ENCODE measurements at regions not wholly inside any gene's neighbourhood (a gene's known extent, or its start where the extent isn't known, plus 50 kb on each side); places are given as distances from the start of the nearest gene placed in this dataset.
"Not testable (repeated sequence)": the region's sequence is repeated elsewhere in the genome, so short reads cannot be mapped to it uniquely, and the experiment has no call there.

DNA sequence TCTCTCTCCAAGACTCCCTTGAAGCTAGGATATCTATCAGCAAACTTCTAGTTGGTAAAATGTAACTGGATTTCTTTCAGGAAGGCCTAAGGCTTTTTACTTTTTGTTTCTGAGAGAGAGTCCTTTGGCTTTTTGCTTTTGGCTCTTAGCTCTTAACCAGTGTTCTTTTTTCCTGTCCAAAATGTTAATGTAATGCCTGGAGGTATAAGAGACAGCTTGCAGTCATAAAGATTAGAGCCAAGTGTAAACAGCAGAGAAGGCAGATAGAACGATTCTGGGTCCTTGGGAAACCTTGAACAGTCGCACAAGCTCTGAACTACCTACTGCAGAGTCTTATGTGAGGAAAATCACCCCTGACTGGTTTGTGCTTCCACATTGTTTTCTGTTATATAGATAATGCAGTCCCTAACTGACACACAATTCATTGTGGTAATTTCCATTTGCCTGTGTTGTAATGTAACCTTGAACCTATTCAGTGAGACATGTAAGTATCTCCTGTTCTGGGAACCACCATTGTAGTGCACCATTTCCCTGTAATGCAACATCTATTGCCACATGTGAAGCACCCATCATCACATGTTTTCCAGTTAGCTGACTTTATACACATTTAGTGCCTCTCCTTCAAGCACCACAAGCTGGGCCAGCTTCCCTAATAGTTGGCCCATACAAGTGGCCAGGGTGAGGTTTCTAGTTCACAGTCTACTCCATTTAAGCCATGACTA is 1311.9 kb downstream of the ROBO1 start:
- no peak for DNase-seq

- DNase-seq, result no peak
Measured at GRCh38 chr3:78459796-78460195, 1308.0 kb downstream of the ROBO1 start.

- DNase-seq, result no peak
Measured at GRCh38 chr3:78462021-78462420, 1305.8 kb downstream of the ROBO1 start.

DNA sequence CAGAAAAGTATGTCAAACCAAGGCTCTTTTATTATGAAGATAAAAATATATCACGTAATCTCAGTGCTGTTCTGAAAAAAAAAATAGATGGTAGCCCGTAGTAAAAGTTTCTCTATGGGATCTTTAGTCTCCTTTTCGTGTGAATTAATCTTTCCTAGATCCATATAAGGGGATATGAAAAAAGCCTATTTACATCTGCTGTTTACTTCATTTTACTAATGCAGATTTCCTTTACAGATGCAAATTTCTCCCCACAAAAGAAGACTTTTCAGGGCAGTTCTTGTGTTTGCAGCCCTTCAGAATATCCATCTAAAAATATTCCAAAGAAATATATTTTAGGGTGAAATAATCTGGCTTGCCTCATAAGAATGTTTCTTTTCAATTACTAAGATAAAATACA is 1291.7 kb downstream of the ROBO1 start:
- DNase-seq, result no peak

DNA sequence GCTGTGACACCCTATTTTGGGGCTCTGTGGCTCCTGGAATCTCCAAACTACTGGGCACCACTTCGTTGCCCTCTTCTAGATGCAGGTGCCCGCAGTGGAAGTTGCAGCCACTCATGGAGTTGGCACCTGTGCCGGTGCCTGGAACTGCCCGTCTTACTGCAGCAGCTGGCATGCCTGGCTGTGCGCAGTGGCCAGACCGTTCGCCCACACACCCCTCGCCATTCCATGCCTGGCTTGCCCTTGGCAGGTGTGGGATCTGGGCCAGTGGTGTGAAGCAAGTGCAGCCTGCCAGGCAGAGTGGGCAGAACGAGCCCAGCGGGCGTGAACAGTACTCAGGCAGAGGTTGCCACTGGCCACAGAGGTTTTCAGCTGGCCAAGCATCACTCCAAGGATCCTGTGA is 1286.7 kb downstream of the ROBO1 start:
- DNase-seq, result no peak

DNA sequence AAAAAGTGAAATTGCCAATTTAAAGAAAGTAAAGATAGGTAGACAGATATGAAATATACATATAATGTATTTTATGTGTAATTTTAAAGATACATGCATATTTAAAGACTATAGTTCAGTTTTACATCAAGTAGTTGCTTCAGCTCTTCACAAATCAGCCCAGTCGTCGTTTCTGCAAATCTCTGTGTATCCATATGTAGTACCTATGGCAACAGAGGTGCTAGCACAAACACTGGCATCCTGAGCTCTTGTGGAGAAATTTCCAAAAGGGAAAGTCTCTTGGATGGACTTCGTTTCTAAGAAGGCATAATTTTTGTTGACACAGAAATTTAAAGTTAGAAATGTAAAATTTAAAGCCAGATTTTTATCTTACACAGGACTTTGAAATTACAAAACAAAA is 1284.7 kb downstream of the ROBO1 start:
- no peak for DNase-seq

- no peak for DNase-seq
Measured at GRCh38 chr3:78494851-78495250, 1272.9 kb downstream of the ROBO1 start.

GRCh38 chr3:78495301-78495700 is 1272.5 kb downstream of the ROBO1 start:
- DNase-seq, result no peak

- DNase-seq, result no peak
Measured at GRCh38 chr3:78496501-78496900, 1271.3 kb downstream of the ROBO1 start.

DNA sequence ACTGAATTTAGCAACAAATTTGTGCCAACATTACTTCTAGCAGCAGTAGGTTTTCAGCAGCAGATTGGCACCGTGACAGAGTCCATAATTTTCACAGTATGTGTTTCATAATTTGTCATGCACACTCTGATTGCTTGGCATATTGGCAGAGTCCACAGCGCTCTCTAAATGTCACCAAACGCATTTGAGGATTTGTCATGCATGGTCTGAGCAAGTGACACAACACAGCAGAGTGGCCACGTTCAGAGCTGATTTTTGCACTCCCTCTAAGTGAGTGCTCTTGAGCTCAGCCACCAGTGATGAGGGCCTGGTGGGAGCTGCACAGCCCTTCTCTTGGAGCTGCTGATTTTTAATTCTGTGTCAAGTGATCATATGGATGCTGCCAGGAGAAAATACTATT is 1270.8 kb downstream of the ROBO1 start:
- no peak for DNase-seq

- DNase-seq, result no peak
Measured at GRCh38 chr3:78497767-78498166, 1270.0 kb downstream of the ROBO1 start.

- DNase-seq, result no peak
Measured at GRCh38 chr3:78506061-78506460, 1261.7 kb downstream of the ROBO1 start.

DNA sequence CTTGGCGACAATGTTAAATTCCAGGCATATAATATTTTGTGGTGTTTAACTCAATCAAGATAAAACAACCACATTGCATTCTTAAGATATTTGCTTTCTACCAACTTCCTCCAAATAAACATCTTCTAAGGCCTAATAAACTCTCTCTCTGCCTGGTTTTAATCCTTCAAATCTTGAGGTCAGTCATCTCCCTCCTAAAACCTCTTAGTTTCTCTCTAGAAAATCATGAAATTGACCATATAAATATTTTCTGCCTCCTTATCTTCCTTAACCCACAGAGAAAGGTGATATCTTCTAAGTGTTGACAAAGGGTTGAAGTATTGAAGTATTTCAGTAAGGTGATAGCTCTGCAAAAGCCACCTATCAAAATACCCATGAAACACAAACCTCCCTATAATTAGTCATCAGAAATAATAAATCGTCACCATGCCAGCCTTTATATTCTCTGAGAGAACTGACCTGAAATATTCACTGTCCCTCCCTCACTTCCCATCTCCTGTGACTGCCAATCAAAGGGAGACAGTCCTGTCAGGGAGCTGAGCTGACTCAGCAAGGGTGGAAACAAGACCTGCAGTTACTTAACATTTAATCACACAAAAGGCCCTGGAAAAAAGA is 1261.1 kb downstream of the ROBO1 start:
- DNase-seq, result no peak

DNA sequence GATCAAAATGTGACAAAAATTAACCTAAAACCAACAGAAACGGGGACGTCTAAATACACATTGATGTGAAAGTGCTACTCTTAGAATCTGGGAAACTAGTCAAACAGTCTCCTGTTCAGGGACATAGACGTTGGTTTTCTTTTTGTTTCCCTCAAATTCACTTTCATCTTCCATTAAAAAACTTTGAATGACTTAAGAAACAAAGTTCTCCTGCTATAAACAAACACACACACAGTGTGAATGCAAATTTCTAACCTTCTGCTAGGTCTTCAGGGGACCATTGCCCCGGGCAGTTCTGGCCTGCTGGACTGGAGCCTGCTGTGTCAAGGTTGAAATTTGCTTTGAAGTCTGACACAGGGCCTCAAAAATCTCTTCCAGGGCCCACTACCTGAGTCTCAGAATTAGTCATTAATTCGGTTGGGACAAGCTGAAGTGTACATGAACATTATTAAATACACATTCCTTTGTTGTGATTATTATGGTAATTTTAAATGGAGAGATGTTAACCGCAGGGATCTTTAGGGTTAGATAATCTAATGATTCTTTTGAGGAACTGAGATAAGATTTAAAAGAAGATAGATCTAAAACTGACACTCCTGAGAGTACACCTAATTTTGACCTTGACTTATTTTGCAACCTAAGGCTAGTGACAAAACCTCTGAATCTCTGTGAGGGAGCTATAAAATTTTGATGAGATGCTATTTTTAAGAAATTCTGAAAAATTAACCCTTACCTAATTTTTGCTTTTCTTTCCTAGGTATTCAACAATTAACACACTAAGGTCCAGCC is 1260.4 kb downstream of the ROBO1 start:
- DNase-seq, result no peak

GRCh38 chr3:78511840-78512239 is 1256.0 kb downstream of the ROBO1 start:
- DNase-seq, result no peak

- not testable (repeated sequence) for DNase-seq
Measured at GRCh38 chr3:78512786-78513185, 1255.0 kb downstream of the ROBO1 start.

GRCh38 chr3:78516437-78516836 is 1251.4 kb downstream of the ROBO1 start:
- DNase-seq, result no peak

DNA sequence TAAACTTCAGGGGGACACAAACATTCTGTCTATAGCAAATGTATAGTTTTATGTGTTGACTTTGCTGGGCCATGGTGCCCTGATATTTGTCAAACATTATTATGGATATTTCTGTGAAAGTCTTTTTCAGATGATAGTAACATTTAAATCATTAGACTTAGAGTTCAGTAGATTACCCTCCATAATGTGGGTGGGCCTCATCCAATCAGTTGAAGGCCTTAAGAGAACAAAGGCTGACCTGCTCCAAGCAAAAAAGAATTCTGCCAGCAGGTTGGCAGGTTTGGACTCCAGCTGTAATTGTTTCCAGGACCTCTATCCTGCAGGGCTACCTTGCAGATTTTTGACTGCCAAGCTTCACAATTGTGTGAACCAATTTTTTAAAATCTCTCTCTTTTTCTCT is 1250.9 kb downstream of the ROBO1 start:
- no peak for DNase-seq

- no peak for DNase-seq
Measured at GRCh38 chr3:78517965-78518364, 1249.8 kb downstream of the ROBO1 start.

- DNase-seq, result no peak
Measured at GRCh38 chr3:78519281-78519680, 1248.5 kb downstream of the ROBO1 start.

GRCh38 chr3:78529601-78530000 is 1238.2 kb downstream of the ROBO1 start:
- no peak for DNase-seq

- no peak for DNase-seq
Measured at GRCh38 chr3:78540485-78540884, 1227.3 kb downstream of the ROBO1 start.

DNA sequence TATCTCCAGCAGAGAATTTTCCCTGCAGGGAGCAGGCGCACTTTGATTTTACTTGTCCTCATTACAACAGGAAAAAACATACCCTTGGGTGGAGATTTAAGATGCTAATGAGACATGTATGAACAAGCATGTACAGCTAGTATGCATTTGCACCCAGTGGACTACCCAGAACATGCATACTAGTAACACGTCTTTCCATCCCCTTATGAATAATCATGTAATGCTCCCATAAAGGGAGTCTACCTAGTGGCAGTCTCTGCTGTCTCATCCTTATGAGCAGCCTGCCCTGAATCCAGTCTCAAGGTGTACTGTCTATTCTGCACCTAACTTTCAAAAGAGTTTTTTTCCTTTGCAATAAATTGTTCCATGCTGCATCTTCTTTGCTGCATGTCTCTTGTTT is 1222.0 kb downstream of the ROBO1 start:
- no peak for DNase-seq

Measured in midbrain (tissue), 1 donor.